GM20431 (cell line): ENCODE measurements at regions not wholly inside any gene's neighbourhood (a gene's known extent, or its start where the extent isn't known, plus 50 kb on each side); places are given as distances from the start of the nearest gene placed in this dataset.

ENCODE experiments used
- in situ Hi-C: fragments of 300-500 bp; cut with MseI, MboI; formaldehyde crosslinking; loops from one replicate; pipeline ENCODE4 v1.15.0; 2020; ENCODE audit warnings: low sequenced_read_pairs; ENCODE audit not compliant: unreplicated experiment

DNA sequence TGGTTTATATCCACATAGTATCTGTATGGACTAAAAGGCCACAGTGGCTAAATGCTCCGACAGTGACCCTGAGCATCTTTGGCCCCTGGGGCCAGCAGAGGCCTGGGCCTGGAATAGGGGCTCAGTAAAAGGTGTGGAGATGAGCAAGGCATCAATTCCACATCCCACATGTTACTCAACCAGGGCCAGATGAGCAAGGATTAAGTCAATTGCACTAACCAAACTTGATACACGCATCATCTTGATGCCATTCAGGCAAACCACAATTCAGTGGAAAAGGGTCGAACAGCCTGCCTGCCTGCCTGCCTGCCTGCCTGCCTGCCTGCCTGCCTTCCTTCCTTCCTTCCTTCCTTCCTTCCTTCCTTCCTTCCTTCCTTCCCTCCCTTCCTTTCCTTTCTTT is 53.5 kb upstream of the DNAJA2 start:
- in situ Hi-C loops = loop anchor here (25.0 kb wide), 1 partner anchor 1135 kb away; the partner anchor contains the start of gene ABCC12

- in situ Hi-C loops = loop anchor here (25.0 kb wide), 1 partner anchor 1136 kb away; the partner anchor contains the start of gene ABCC12
Observed at GRCh38 chr16:47026492-47026891, 53.0 kb upstream of the DNAJA2 start.

GRCh38 chr16:47025641-47026040 is 52.2 kb upstream of the DNAJA2 start:
- in situ Hi-C loops = loop anchor here (25.0 kb wide), 1 partner anchor 1137 kb away; the partner anchor contains the start of gene ABCC12
